ENCODE measurements at regions not wholly inside any gene's neighbourhood (a gene's known extent, or its start where the extent isn't known, plus 50 kb on each side); places are given as distances from the start of the nearest gene placed in this dataset.

GRCh38 chr3:3519266-3519665 lies 280.0 kb upstream of the LRRN1 start:
- Histone ChIP-seq H3K4me3 (ENCODE audit: extremely low read depth, insufficient read depth, low read length, poor library complexity, severe bottlenecking) (no peak overlapping the region), H3K4me1 (ENCODE audit: control insufficient read depth, insufficient read depth, low read length, poor library complexity, severe bottlenecking) (no peaks in the 10 kb centered on the region), H3K9me3 (ENCODE audit: control insufficient read depth, low read length) (no peaks in the 10 kb centered on the region), H3K27ac (ENCODE audit: low read depth, low read length, severe bottlenecking) (no peak overlapping the region), H3K36me3 (ENCODE audit: control insufficient read depth, insufficient read depth, low read length) (no peaks in the 10 kb centered on the region)
- 84 to 96% methylated on average over 2 of the region's 2 CpGs for WGBS, 2 experiments (ENCODE audit: insufficient coverage in 2 of 2)

- H3K27ac ChIP-seq (ENCODE audit: low read depth, low read length, severe bottlenecking), result no peak overlapping the region
- 70 to 82% methylated on average over 4 of the region's 4 CpGs for WGBS, 2 experiments (ENCODE audit: insufficient coverage in 2 of 2)
- H3K4me3 ChIP-seq (ENCODE audit: extremely low read depth, insufficient read depth, low read length, poor library complexity, severe bottlenecking), result no peak overlapping the region
- H3K9me3 ChIP-seq (ENCODE audit: control insufficient read depth, low read length), result no peaks in the 10 kb centered on the region
- H3K36me3 ChIP-seq (ENCODE audit: control insufficient read depth, insufficient read depth, low read length), result no peaks in the 10 kb centered on the region
- H3K4me1 ChIP-seq (ENCODE audit: control insufficient read depth, insufficient read depth, low read length, poor library complexity, severe bottlenecking), result no peaks in the 10 kb centered on the region
Observed at GRCh38 chr3:3516996-3517395, 282.2 kb upstream of the LRRN1 start.

- no peak overlapping the region for H3K4me3 ChIP-seq (ENCODE audit: extremely low read depth, insufficient read depth, low read length, poor library complexity, severe bottlenecking)
- no peaks in the 10 kb centered on the region for H3K4me1 ChIP-seq (ENCODE audit: control insufficient read depth, insufficient read depth, low read length, poor library complexity, severe bottlenecking)
- H3K36me3 ChIP-seq (ENCODE audit: control insufficient read depth, insufficient read depth, low read length), result no peaks in the 10 kb centered on the region
- no peaks in the 10 kb centered on the region for H3K9me3 ChIP-seq (ENCODE audit: control insufficient read depth, low read length)
- H3K27ac ChIP-seq (ENCODE audit: low read depth, low read length, severe bottlenecking), result no peak overlapping the region
Observed at GRCh38 chr3:3516384-3516783, 282.8 kb upstream of the LRRN1 start.

GRCh38 chr3:3509665-3510064 lies 289.6 kb upstream of the LRRN1 start:
- no peak overlapping the region for H3K27ac ChIP-seq (ENCODE audit: low read depth, low read length, severe bottlenecking)
- no peaks in the 10 kb centered on the region for H3K36me3 ChIP-seq (ENCODE audit: control insufficient read depth, insufficient read depth, low read length)
- H3K4me1 ChIP-seq (ENCODE audit: control insufficient read depth, insufficient read depth, low read length, poor library complexity, severe bottlenecking), result peaks cover 6% of the 10 kb centered on the region
- no peaks in the 10 kb centered on the region for H3K9me3 ChIP-seq (ENCODE audit: control insufficient read depth, low read length)
- no peak overlapping the region for H3K4me3 ChIP-seq (ENCODE audit: extremely low read depth, insufficient read depth, low read length, poor library complexity, severe bottlenecking)
- whole genome bisulfite sequencing, 2 experiments (ENCODE audit: insufficient coverage in 2 of 2), result no CpG with 5 or more reads among the region's 6 CpGs

- Histone ChIP-seq H3K36me3 (ENCODE audit: control insufficient read depth, insufficient read depth, low read length) (no peaks in the 10 kb centered on the region), H3K4me3 (ENCODE audit: extremely low read depth, insufficient read depth, low read length, poor library complexity, severe bottlenecking) (no peak overlapping the region), H3K27ac (ENCODE audit: low read depth, low read length, severe bottlenecking) (no peak overlapping the region), H3K9me3 (ENCODE audit: control insufficient read depth, low read length) (no peaks in the 10 kb centered on the region), H3K4me1 (ENCODE audit: control insufficient read depth, insufficient read depth, low read length, poor library complexity, severe bottlenecking) (no peaks in the 10 kb centered on the region)
- WGBS, 2 experiments (ENCODE audit: insufficient coverage in 2 of 2), result 71 to 100% methylated on average over 1 of the region's 1 CpG
Observed at GRCh38 chr3:3504686-3505085, 294.5 kb upstream of the LRRN1 start.

GRCh38 chr3:3503411-3503810 lies 295.8 kb upstream of the LRRN1 start:
- no peak overlapping the region for H3K27ac ChIP-seq (ENCODE audit: low read depth, low read length, severe bottlenecking)
- no peak overlapping the region for H3K4me3 ChIP-seq (ENCODE audit: extremely low read depth, insufficient read depth, low read length, poor library complexity, severe bottlenecking)
- no peaks in the 10 kb centered on the region for H3K9me3 ChIP-seq (ENCODE audit: control insufficient read depth, low read length)
- no peaks in the 10 kb centered on the region for H3K36me3 ChIP-seq (ENCODE audit: control insufficient read depth, insufficient read depth, low read length)
- WGBS, 2 experiments (ENCODE audit: insufficient coverage in 2 of 2), result 100% methylated on average over 1 to 2 of the region's 4 CpGs
- H3K4me1 ChIP-seq (ENCODE audit: control insufficient read depth, insufficient read depth, low read length, poor library complexity, severe bottlenecking), result no peaks in the 10 kb centered on the region

GRCh38 chr3:3499987-3500386 lies 299.2 kb upstream of the LRRN1 start:
- Histone ChIP-seq H3K4me3 (ENCODE audit: extremely low read depth, insufficient read depth, low read length, poor library complexity, severe bottlenecking) (no peak overlapping the region), H3K9me3 (ENCODE audit: control insufficient read depth, low read length) (no peaks in the 10 kb centered on the region), H3K36me3 (ENCODE audit: control insufficient read depth, insufficient read depth, low read length) (no peaks in the 10 kb centered on the region), H3K27ac (ENCODE audit: low read depth, low read length, severe bottlenecking) (no peak overlapping the region), H3K4me1 (ENCODE audit: control insufficient read depth, insufficient read depth, low read length, poor library complexity, severe bottlenecking) (no peaks in the 10 kb centered on the region)
- WGBS, 2 experiments (ENCODE audit: insufficient coverage in 2 of 2), result 90 to 96% methylated on average over 3 to 4 of the region's 6 CpGs

- WGBS, 2 experiments (ENCODE audit: insufficient coverage in 2 of 2), result no CpG with 5 or more reads among the region's 1 CpG
- Histone ChIP-seq H3K36me3 (ENCODE audit: control insufficient read depth, insufficient read depth, low read length) (no peaks in the 10 kb centered on the region), H3K4me3 (ENCODE audit: extremely low read depth, insufficient read depth, low read length, poor library complexity, severe bottlenecking) (no peak overlapping the region), H3K9me3 (ENCODE audit: control insufficient read depth, low read length) (no peaks in the 10 kb centered on the region), H3K4me1 (ENCODE audit: control insufficient read depth, insufficient read depth, low read length, poor library complexity, severe bottlenecking) (no peaks in the 10 kb centered on the region), H3K27ac (ENCODE audit: low read depth, low read length, severe bottlenecking) (no peak overlapping the region)
Observed at GRCh38 chr3:3499012-3499562, 300.1 kb upstream of the LRRN1 start.

GRCh38 chr3:3495611-3496010 lies 303.6 kb upstream of the LRRN1 start:
- Histone ChIP-seq H3K36me3 (ENCODE audit: control insufficient read depth, insufficient read depth, low read length) (no peaks in the 10 kb centered on the region), H3K27ac (ENCODE audit: low read depth, low read length, severe bottlenecking) (no peak overlapping the region), H3K4me3 (ENCODE audit: extremely low read depth, insufficient read depth, low read length, poor library complexity, severe bottlenecking) (no peak overlapping the region), H3K4me1 (ENCODE audit: control insufficient read depth, insufficient read depth, low read length, poor library complexity, severe bottlenecking) (no peaks in the 10 kb centered on the region), H3K9me3 (ENCODE audit: control insufficient read depth, low read length) (no peaks in the 10 kb centered on the region)

- Histone ChIP-seq H3K4me3 (ENCODE audit: extremely low read depth, insufficient read depth, low read length, poor library complexity, severe bottlenecking) (no peak overlapping the region), H3K27ac (ENCODE audit: low read depth, low read length, severe bottlenecking) (no peak overlapping the region), H3K9me3 (ENCODE audit: control insufficient read depth, low read length) (no peaks in the 10 kb centered on the region), H3K36me3 (ENCODE audit: control insufficient read depth, insufficient read depth, low read length) (no peaks in the 10 kb centered on the region), H3K4me1 (ENCODE audit: control insufficient read depth, insufficient read depth, low read length, poor library complexity, severe bottlenecking) (peaks cover 6% of the 10 kb centered on the region)
- no CpG with 5 or more reads among the region's 2 CpGs for WGBS, 2 experiments (ENCODE audit: insufficient coverage in 2 of 2)
Observed at GRCh38 chr3:3476669-3477068, 297.2 kb upstream of the CRBN start.

GRCh38 chr3:3468596-3468995 lies 289.1 kb upstream of the CRBN start:
- Histone ChIP-seq H3K9me3 (ENCODE audit: control insufficient read depth, low read length) (no peaks in the 10 kb centered on the region), H3K27ac (ENCODE audit: low read depth, low read length, severe bottlenecking) (no peak overlapping the region), H3K36me3 (ENCODE audit: control insufficient read depth, insufficient read depth, low read length) (no peaks in the 10 kb centered on the region), H3K4me3 (ENCODE audit: extremely low read depth, insufficient read depth, low read length, poor library complexity, severe bottlenecking) (no peak overlapping the region), H3K4me1 (ENCODE audit: control insufficient read depth, insufficient read depth, low read length, poor library complexity, severe bottlenecking) (peaks cover 7% of the 10 kb centered on the region)
- WGBS, 2 experiments (ENCODE audit: insufficient coverage in 2 of 2), result 80% methylated on average over 1 of the region's 2 CpGs; no CpG with 5 or more reads in 1 of the 2 experiments

Measured in mesodermal cell (in vitro differentiated cells).